ENCODE measurements at regions not wholly inside any gene's neighbourhood (a gene's known extent, or its start where the extent isn't known, plus 50 kb on each side); places are given as distances from the start of the nearest gene placed in this dataset.
A peak's percentile ranks its signal among the peaks of the same experiment; 100 is the strongest.

DNA sequence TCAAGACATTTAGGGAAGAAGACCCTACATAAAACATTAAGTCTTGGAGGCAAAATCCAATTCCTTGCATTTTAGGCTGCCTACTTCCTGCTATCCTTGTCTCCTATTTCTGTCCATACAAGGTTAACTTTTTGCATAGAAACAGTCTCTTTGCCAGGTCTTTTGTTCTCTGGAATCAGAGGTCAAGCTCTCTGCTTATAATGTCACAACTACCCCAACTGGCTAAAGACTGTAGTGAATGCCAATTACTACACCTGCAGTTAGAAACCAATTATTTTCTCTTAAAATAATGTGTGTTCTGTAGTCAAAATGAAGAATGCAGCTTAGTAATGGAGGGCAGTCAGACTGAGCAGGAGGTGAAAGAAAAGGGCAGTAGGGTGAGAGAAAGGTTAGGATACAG, 856.2 kb downstream of the TUSC7 start:
- Histone ChIP-seq H2BK120ac (replicated peaks; ENCODE audit: low read depth, low read length) (no peak overlapping the region), H3K27ac (ENCODE audit: low read depth, low read length) (no peak overlapping the region), H3K79me2 (ENCODE audit: control insufficient read depth in 1 of 2, insufficient read depth in 2 of 2, low read length in 2 of 2) (no peaks in the 10 kb centered on the region), H3K79me1 (ENCODE audit: low read depth, low read length) (no peaks in the 10 kb centered on the region), H2BK12ac (ENCODE audit: low read depth, low read length) (no peak overlapping the region), H2AFZ (ENCODE audit: low read length) (no peak overlapping the region), H3K4me1 (replicated peaks in 1 of 4; ENCODE audit: control insufficient read depth in 3 of 4, insufficient read depth in 4 of 4, low read length in 3 of 4) (no peaks in the 10 kb centered on the region), H3K56ac (replicated peaks; ENCODE audit: insufficient read length, low read depth, low read length) (no peak overlapping the region), H3K4me3 (ENCODE audit: extremely low read depth in 1 of 4, insufficient read depth in 2 of 4, low read depth in 3 of 4, low read length in 4 of 4) (no peak overlapping the region), H3K4ac (replicated peaks; ENCODE audit: insufficient read length, low read depth, low read length) (no peak overlapping the region), H3K14ac (ENCODE audit: insufficient read length) (no peak overlapping the region), H3K23ac (ENCODE audit: insufficient read length) (no peak overlapping the region), H3K36me3 (ENCODE audit: control insufficient read depth in 2 of 4, insufficient read depth in 4 of 4, low read length in 3 of 4) (no peaks in the 10 kb centered on the region), H3K9ac (replicated peaks in 1 of 4; ENCODE audit: extremely low read depth in 1 of 4, low read depth in 3 of 4, low read length in 3 of 4) (no peak overlapping the region), H3K23me2 (ENCODE audit: low read depth, low read length) (no peaks in the 10 kb centered on the region), H3K4me2 (ENCODE audit: insufficient read depth in 1 of 2, low read depth in 2 of 2, low read length in 2 of 2) (no peak overlapping the region), H3K18ac (ENCODE audit: extremely low read depth, low read length) (no peak overlapping the region), H2BK5ac (ENCODE audit: low read depth, low read length) (no peak overlapping the region), H2BK20ac (ENCODE audit: low read length) (no peak overlapping the region), H4K91ac (replicated peaks; ENCODE audit: insufficient read length, low read length) (no peak overlapping the region), H2AK5ac (ENCODE audit: low read depth, low read length) (no peak overlapping the region), H3K27me3 (replicated peaks in 1 of 4; ENCODE audit: control insufficient read depth in 3 of 4, extremely low read depth in 1 of 4, insufficient read depth in 3 of 4, low read length in 3 of 4) (no peaks in the 10 kb centered on the region), H3K9me3 (ENCODE audit: insufficient read depth in 2 of 2, low read depth in 1 of 2, low read length in 1 of 2) (no peaks in the 10 kb centered on the region), H4K8ac (ENCODE audit: extremely low read depth, insufficient read depth, low read length) (no peak overlapping the region), H2BK15ac (ENCODE audit: low read length) (no peak overlapping the region), H4K20me1 (replicated peaks in 1 of 2; ENCODE audit: control insufficient read depth in 1 of 2, insufficient read depth in 2 of 2, low read length in 2 of 2) (no peaks in the 10 kb centered on the region), H4K5ac (ENCODE audit: insufficient read length, low read depth, low read length) (no peak overlapping the region)
- FAIRE-seq: no peak
- TF ChIP-seq FOSL1 (IDR thresholded peaks at IDR 0.05; ENCODE audit: insufficient read depth, low read depth, low read length) (no peak), CEBPB (IDR thresholded peaks at IDR 0.05; ENCODE audit: low read depth, low read length) (peak; percentile 71), ASH2L (IDR thresholded peaks at IDR 0.05; ENCODE audit: low read length) (no peak)
- TF ChIP-seq, protein P1, sequence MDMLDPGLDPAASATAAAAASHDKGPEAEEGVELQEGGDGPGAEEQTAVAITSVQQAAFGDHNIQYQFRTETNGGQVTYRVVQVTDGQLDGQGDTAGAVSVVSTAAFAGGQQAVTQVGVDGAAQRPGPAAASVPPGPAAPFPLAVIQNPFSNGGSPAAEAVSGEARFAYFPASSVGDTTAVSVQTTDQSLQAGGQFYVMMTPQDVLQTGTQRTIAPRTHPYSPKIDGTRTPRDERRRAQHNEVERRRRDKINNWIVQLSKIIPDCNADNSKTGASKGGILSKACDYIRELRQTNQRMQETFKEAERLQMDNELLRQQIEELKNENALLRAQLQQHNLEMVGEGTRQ (IDR thresholded peaks at IDR 0.05; ENCODE audit: low read length): no peak
- TF ChIP-seq, protein P2, sequence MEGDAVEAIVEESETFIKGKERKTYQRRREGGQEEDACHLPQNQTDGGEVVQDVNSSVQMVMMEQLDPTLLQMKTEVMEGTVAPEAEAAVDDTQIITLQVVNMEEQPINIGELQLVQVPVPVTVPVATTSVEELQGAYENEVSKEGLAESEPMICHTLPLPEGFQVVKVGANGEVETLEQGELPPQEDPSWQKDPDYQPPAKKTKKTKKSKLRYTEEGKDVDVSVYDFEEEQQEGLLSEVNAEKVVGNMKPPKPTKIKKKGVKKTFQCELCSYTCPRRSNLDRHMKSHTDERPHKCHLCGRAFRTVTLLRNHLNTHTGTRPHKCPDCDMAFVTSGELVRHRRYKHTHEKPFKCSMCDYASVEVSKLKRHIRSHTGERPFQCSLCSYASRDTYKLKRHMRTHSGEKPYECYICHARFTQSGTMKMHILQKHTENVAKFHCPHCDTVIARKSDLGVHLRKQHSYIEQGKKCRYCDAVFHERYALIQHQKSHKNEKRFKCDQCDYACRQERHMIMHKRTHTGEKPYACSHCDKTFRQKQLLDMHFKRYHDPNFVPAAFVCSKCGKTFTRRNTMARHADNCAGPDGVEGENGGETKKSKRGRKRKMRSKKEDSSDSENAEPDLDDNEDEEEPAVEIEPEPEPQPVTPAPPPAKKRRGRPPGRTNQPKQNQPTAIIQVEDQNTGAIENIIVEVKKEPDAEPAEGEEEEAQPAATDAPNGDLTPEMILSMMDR (IDR thresholded peaks at IDR 0.05; ENCODE audit: control extremely low read depth in 1 of 3, insufficient read depth in 1 of 3, low read depth in 1 of 3, low read length in 3 of 3): no peak
- POLR2A ChIA-PET (ENCODE audit: partially characterized antibody): no interaction called here
- no peak for DNase-seq (ENCODE audit: low read depth in 1 of 2, low spot score in 2 of 2)
- CTCF ChIA-PET (ENCODE audit: partially characterized antibody): interaction anchor here (0.7 to 1.2 kb wide), 2 partner anchors 15 to 302 kb away, joined by 3 read pairs; no protein-coding TSS in a partner anchor
